Peyer's patch (tissue), 4 donors: ENCODE measurements at regions not wholly inside any gene's neighbourhood (a gene's known extent, or its start where the extent isn't known, plus 50 kb on each side); places are given as distances from the start of the nearest gene placed in this dataset.

Experiments
- POLR2A ChIP-seq, 2 donors: fragments of 450-650 bp; IDR thresholded peaks; one replicate each; pipeline ENCODE4 v1.5.1; 2017; ENCODE audit warnings: antibody characterized with exemption in 2 of 2, mild to moderate bottlenecking in 2 of 2, moderate library complexity in 2 of 2
- TF ChIP-seq, protein P1 (sequence below), 6 experiments: fragments of 450-650 bp in 4 of 6; fragments of 200-600 bp in 2 of 6; sonication (generic) in 1 of 6; IDR thresholded peaks; one replicate each; pipeline ENCODE4 v1.5.1; 2017 to 2019; ENCODE audit warnings: antibody characterized with exemption in 6 of 6, mild to moderate bottlenecking in 3 of 6, moderate library complexity in 1 of 6

GRCh38 chr5:91848453-91848852 is 465.3 kb upstream of the ARRDC3 start:
- TF ChIP-seq, protein P1, sequence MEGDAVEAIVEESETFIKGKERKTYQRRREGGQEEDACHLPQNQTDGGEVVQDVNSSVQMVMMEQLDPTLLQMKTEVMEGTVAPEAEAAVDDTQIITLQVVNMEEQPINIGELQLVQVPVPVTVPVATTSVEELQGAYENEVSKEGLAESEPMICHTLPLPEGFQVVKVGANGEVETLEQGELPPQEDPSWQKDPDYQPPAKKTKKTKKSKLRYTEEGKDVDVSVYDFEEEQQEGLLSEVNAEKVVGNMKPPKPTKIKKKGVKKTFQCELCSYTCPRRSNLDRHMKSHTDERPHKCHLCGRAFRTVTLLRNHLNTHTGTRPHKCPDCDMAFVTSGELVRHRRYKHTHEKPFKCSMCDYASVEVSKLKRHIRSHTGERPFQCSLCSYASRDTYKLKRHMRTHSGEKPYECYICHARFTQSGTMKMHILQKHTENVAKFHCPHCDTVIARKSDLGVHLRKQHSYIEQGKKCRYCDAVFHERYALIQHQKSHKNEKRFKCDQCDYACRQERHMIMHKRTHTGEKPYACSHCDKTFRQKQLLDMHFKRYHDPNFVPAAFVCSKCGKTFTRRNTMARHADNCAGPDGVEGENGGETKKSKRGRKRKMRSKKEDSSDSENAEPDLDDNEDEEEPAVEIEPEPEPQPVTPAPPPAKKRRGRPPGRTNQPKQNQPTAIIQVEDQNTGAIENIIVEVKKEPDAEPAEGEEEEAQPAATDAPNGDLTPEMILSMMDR (IDR thresholded peaks at IDR 0.05) = no peak
- no peak for TF ChIP-seq POLR2A (IDR thresholded peaks at IDR 0.05)
